Memory B cell (primary cell): ENCODE measurements at regions not wholly inside any gene's neighbourhood (a gene's known extent, or its start where the extent isn't known, plus 50 kb on each side); places are given as distances from the start of the nearest gene placed in this dataset.

Experiments used
- ATAC-seq: fragments of 150-1000 bp; cut with Tn5 transposase; 2 replicates; pipeline ENCODE4 v1.10.0; 2021; ENCODE audit warnings: low read depth, mild to moderate bottlenecking, moderate library complexity
- DNase-seq, 2 donors: peaks; one replicate each; pipeline ENCODE4 v3.0.0; 2022; ENCODE audit warnings: low spot score in 2 of 2
- H3K27ac Mint-ChIP-seq: one replicate; pipeline ENCODE4 v1.8.0; 2022; ENCODE audit warnings: mild to moderate bottlenecking, moderate library complexity, mixed read lengths
- H3K27me3 Mint-ChIP-seq: one replicate; pipeline ENCODE4 v1.8.0; 2022; ENCODE audit warnings: mixed read lengths
- H3K36me3 Mint-ChIP-seq: one replicate; pipeline ENCODE4 v1.8.0; 2022; ENCODE audit warnings: mild to moderate bottlenecking, mixed read lengths
- H3K4me1 Mint-ChIP-seq: one replicate; pipeline ENCODE4 v1.8.0; 2022; ENCODE audit warnings: mixed read lengths
- H3K4me3 Mint-ChIP-seq: one replicate; pipeline ENCODE4 v1.8.0; 2022; ENCODE audit warnings: mild to moderate bottlenecking, moderate library complexity, mixed read lengths
- H3K9me3 Mint-ChIP-seq: one replicate; pipeline ENCODE4 v1.8.0; 2022; ENCODE audit warnings: mixed read lengths

DNA sequence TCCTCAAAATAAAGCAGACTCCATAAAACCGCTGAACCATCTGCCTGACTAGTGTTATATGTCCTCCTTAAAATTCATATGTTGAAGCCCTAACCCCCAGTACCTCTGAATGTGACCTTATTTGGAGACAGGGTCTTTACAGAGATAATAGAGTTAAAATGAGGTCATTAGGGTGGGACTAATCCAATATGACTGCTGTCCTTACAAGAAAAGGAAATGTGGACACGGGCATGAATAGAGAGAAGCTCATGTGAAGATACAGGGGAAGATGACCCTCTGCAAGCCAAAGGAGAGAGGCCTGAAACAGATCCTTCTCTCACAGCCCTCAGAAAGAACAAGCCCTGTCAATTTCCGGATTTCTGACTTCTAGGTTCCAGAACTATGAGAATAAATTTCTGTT lies 82.0 kb upstream of the KLHL13 start:
- H3K27ac Mint-ChIP-seq = no peak overlapping the region

DNA sequence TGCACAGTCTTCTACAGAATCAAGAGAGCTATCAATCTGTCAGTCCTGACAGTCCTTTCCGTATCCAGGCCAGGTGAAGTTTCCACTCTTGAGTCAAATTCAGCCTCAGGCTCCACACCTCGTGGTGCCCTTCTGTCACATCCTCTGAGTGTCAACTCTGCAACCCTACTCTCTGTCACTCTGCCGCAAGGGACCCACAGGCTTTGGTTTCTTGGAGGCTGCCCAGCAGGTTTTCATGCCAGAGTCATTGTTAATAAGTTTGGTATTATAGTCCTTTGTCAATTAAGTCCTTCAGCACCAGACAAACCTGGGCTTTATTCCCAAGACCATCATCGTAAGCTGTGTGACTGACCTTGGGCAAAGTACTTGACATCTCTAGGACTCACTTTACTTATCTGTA lies 83.4 kb upstream of the KLHL13 start:
- ATAC-seq (no peak), DNase-seq (no peak)
- H3K36me3 Mint-ChIP-seq = no peaks in the 10 kb centered on the region
- no peak overlapping the region for H3K27ac Mint-ChIP-seq
- no peak overlapping the region for H3K4me3 Mint-ChIP-seq
- H3K9me3 Mint-ChIP-seq = no peaks in the 10 kb centered on the region
- H3K27me3 Mint-ChIP-seq = no peaks in the 10 kb centered on the region
- no peaks in the 10 kb centered on the region for H3K4me1 Mint-ChIP-seq

More for the DNA sequence above, 82.0 kb upstream of the KLHL13 start:
- no peaks in the 10 kb centered on the region for H3K4me1 Mint-ChIP-seq
- H3K36me3 Mint-ChIP-seq = no peaks in the 10 kb centered on the region
- H3K9me3 Mint-ChIP-seq = no peaks in the 10 kb centered on the region
- no peak for ATAC-seq
- no peak for DNase-seq
- H3K27me3 Mint-ChIP-seq = no peaks in the 10 kb centered on the region
- no peak overlapping the region for H3K4me3 Mint-ChIP-seq

DNA sequence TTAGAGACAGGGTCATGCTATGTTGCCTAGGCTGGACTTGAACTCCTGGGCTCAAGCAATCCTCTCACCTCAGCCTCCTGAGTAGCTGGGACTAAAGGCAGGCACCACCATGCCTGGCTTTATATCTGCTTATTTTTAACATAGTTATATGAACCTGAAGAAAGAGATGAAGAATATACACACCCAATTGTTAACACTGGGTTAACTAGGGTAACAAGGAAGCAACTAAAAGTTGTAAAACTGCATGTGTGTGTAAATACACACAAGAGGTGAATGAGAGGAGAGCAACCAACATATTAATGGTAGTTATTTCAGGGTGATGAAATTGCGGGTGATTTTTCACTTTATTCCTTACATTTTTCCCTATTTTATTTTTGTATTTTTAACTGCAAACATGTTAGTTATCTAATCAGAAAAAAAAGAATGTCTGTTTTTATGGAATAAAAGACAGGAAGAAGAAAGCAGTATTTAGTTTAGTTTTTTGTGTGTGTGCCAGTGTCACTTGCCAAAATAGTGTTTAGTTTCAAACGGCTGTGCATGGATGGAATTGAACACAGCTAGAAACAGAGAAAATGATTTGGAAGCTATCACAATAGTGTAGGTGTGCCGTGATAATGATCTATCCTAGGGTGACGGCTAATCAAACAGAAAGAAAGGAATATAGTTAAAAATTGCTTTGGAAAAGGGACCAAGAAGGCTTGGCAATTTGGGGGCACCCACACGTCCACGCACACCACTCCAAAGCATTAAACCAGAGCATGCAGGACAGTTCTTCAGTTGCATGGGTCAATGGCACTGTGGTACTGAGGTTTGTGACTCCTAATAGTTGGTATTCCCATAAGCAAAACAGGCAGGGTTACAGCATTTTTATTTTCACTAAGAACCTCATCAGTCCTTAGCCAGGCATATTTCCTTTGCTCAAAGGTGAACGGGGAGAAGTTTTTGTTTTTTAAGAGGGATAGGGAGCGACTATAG lies 89.1 kb upstream of the KLHL13 start:
- Mint-ChIP-seq H3K4me1 (peaks cover 3% of the 10 kb centered on the region), H3K27me3 (peaks cover 2% of the 10 kb centered on the region), H3K4me3 (no peak overlapping the region), H3K27ac (no peak overlapping the region), H3K9me3 (no peaks in the 10 kb centered on the region), H3K36me3 (no peaks in the 10 kb centered on the region)
- no peak for ATAC-seq
- no peak for DNase-seq

DNA sequence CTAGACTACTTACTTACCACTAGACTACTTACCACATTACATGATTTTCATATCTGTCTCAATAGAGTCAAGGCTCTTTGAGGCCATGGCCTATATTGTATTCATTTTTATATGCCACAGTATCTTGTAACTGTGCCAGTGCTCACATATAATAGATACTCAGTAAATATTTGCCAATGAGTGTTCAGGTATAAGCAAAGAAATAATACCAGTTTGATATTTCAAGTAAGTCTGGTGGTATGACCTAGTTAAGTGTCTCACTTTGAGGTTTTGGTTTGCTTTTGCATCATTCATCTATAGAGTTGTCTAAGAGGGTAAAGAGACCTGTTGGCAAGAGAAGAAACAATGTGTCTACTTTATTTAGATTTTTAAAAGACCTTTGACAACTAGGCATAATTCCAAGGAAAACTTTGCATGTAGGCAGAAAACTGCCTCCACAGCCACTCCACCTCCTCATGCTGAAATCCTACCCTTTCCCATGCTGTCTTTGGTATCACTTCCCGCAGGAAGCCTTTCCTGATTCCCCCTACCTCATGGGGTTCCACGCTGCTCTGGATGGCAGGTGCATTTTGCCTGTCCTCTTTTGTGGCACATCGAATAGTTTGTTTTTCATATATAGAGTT lies 91.3 kb upstream of the KLHL13 start:
- DNase-seq (no peak), ATAC-seq (no peak)
- Mint-ChIP-seq H3K27me3 (peaks cover 3% of the 10 kb centered on the region), H3K4me3 (no peak overlapping the region), H3K9me3 (no peaks in the 10 kb centered on the region), H3K27ac (no peak overlapping the region), H3K36me3 (no peaks in the 10 kb centered on the region), H3K4me1 (peaks cover 20% of the 10 kb centered on the region)

DNA sequence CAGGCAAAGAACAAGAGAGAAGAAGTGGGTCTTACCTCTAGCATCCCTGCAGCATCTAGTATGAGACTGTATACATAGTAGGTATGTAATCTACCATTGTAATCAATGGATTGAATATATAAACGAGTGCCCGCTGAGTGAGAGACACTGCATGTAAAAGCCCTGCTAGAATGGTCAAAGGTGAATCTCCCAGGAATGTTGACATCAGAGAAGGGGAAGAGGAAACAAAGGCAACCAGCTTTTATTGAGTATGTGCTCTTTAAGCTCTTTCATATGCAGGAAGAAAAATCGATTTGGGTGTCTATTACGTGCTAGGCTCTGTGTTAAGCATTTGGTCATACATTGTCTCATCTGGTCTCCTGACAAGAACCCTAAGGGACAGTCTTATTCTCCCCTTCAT lies 91.9 kb upstream of the KLHL13 start:
- H3K9me3 Mint-ChIP-seq = no peaks in the 10 kb centered on the region
- peaks cover 3% of the 10 kb centered on the region for H3K27me3 Mint-ChIP-seq
- DNase-seq (no peak), ATAC-seq (no peak)
- no peak overlapping the region for H3K4me3 Mint-ChIP-seq
- H3K27ac Mint-ChIP-seq = no peak overlapping the region
- no peaks in the 10 kb centered on the region for H3K36me3 Mint-ChIP-seq
- peaks cover 22% of the 10 kb centered on the region for H3K4me1 Mint-ChIP-seq

DNA sequence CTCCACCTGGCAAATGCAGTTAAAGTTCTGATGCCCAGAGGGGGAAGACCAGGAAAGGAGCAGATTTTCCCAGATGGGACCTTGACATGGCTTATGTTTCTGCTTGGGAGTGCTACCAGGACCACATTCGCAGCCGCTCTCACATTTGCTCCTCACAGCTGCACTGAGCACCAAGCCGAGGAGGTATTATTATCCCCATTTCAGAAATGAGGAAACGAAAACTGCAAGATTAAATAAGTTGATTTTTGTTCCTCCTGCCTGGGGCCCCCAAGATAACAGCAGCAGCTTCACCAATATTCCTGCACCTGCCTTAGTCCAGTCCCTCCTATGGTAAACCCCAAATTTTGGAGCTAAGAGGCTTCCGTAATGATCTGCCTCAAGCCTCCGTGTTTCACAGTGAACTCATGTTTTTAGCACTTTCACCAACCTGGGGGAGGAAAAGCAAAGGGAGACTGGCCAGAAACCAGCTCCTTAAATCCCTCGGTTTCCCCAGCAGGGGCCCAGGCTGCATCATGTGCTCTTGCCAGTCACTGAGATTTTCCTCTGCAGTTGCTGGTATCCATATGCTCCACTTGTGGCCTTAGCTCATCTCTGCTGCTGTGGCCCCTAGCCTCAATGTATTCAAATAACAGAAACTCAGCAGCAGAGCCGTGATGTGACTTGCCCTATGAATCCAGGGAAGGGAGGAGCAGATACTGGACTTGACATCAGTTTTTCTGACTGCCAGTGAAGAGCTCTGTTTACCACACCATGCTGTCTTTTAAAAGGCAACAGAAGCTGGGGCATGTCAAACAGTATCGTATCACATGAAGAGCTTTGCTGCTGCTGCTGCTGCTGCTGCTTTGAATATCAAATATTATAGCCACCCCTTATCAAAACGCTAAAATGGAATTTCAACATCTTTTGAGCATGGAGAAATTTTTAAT lies 95.5 kb upstream of the KLHL13 start:
- no peaks in the 10 kb centered on the region for H3K36me3 Mint-ChIP-seq
- H3K27ac Mint-ChIP-seq = peak overlapping the region; percentile 63
- peaks cover 22% of the 10 kb centered on the region for H3K4me1 Mint-ChIP-seq
- ATAC-seq (peak; percentile 68), DNase-seq (no peak)
- H3K4me3 Mint-ChIP-seq = peak overlapping the region; percentile 63
- H3K27me3 Mint-ChIP-seq = peaks cover 3% of the 10 kb centered on the region
- H3K9me3 Mint-ChIP-seq = no peaks in the 10 kb centered on the region

DNA sequence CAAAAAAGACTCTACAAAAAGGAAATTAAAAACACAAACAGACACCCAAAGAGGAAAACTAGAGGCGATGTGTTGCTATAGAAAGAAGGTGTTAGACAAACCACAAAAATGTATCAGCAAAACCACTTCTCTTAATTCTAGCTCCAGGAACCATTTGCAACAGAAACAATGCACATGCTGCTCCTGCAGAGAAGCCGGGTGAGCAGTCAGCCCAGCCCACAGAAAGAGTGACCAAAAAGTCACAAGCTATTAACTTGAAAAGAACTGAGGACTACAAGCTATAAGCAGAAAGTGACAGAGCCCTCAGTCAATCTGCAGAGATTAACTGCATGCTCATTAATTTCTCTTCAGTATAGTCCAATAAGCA lies 96.2 kb upstream of the KLHL13 start:
- peak overlapping the region; percentile 63 for H3K27ac Mint-ChIP-seq
- peaks cover 22% of the 10 kb centered on the region for H3K4me1 Mint-ChIP-seq
- ATAC-seq (peak; percentile 37), DNase-seq (no peak)
- H3K9me3 Mint-ChIP-seq = no peaks in the 10 kb centered on the region
- no peaks in the 10 kb centered on the region for H3K36me3 Mint-ChIP-seq
- peaks cover 3% of the 10 kb centered on the region for H3K27me3 Mint-ChIP-seq
- peak overlapping the region; percentile 63 for H3K4me3 Mint-ChIP-seq

DNA sequence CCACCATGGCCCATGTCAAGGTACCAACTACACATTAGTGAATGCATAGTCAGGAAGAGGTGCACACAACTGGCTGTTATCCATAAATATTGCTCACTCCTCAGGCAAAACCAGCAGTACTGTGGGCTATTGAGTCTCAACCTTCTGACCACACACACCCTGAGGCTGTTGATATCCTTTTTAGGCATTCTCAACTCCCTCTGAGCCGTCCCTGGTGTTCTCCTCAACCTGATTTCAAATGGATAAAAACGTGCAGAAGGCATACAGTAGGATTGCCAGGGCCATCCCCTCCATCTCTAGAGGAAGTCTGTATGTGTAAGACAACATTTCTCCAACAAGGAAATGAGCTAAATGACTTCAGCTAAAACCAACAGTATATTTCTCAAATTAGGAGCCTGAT lies 98.7 kb upstream of the KLHL13 start:
- no peaks in the 10 kb centered on the region for H3K9me3 Mint-ChIP-seq
- no peak overlapping the region for H3K4me3 Mint-ChIP-seq
- H3K27me3 Mint-ChIP-seq = peaks cover 3% of the 10 kb centered on the region
- no peak overlapping the region for H3K27ac Mint-ChIP-seq
- no peak for ATAC-seq
- H3K4me1 Mint-ChIP-seq = peaks cover 22% of the 10 kb centered on the region
- H3K36me3 Mint-ChIP-seq = no peaks in the 10 kb centered on the region
- DNase-seq = no peak

DNA sequence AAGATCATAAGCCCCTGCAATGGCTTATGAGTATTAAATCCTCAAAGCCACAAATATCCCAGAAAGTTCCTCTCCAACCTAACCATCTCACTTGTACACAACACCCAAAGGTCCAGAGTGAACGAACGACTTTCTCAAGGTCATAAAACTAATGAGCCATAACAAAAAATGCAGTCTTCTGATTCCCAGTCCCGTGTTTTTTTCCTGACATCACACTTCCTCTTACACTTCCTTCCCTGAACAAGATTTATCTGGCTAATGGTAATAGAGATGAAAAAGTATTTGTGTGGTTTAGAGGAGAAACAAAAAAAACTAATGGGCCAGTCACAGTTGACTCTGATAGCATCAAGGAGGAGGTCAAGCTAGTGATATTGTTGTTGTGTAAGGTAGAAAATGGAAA lies 99.5 kb upstream of the KLHL13 start:
- Mint-ChIP-seq H3K4me3 (no peak overlapping the region), H3K36me3 (no peaks in the 10 kb centered on the region), H3K9me3 (no peaks in the 10 kb centered on the region), H3K4me1 (peaks cover 15% of the 10 kb centered on the region), H3K27ac (no peak overlapping the region), H3K27me3 (no peaks in the 10 kb centered on the region)
- DNase-seq (no peak), ATAC-seq (no peak)

DNA sequence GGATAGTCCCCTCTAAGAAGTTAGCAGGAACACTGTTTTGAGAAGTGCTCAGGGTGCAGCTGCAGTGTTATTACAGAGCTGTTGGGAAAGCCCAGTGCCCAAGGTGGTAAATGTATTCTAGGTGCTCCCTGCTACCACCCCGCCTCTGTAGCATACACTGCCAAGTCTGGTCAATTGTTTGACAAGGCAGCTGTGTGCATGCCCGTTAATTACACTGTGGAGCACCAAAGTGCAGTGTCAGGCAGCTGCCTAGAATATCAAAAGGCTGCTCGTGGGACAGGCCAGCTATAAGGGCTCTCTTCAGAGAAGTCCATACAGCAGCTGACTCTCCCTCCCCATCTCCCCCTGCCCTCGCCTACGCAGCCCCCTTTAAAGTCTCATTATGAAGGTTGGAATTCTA lies 99.9 kb upstream of the KLHL13 start:
- Mint-ChIP-seq H3K27ac (no peak overlapping the region), H3K36me3 (no peaks in the 10 kb centered on the region), H3K4me3 (no peak overlapping the region), H3K9me3 (no peaks in the 10 kb centered on the region), H3K27me3 (no peaks in the 10 kb centered on the region), H3K4me1 (peaks cover 14% of the 10 kb centered on the region)
- ATAC-seq = no peak
- DNase-seq = no peak

DNA sequence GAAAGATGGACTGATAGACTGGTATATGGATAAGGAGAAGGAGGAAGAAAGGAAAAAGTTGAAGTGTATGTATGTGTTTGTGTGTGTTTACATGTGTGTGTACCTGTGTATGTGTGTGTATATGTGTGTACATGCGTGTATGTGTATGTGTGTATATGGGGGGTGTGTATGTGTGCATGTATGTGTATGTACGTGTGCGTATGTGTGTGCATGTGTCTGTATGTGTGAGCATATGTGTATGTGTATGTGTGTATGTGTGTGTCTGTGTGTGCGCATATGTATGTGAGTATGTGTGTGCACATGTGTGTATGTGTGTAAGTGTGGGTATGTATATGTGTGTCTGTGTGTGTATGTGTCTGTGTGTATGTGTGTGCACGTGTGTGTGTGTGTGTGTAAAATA lies 101.5 kb upstream of the KLHL13 start:
- Mint-ChIP-seq H3K27me3 (no peaks in the 10 kb centered on the region), H3K9me3 (no peaks in the 10 kb centered on the region), H3K27ac (no peak overlapping the region), H3K4me1 (peaks cover under 1% of the 10 kb centered on the region), H3K4me3 (no peak overlapping the region), H3K36me3 (no peaks in the 10 kb centered on the region)
- DNase-seq = no peak
- no peak for ATAC-seq

DNA sequence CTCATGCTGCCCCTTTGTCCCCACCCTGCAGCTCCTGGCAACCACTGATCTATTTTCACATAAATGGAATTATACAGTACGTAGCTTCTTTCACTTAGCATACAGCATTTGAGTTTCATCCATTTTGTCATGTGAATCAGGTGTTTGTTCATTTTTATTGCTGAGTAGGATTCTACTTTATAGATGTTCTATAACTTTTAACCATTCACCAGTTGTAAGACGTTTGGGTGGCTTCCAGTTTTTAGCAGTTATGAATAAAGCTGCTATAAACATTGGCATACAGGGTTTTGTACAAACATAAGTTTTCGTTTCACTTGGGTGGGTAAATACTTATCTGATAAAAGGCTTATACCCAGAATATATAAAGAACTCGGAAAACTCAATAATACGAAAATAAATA lies 102.3 kb upstream of the KLHL13 start:
- H3K36me3 Mint-ChIP-seq = no peaks in the 10 kb centered on the region
- H3K4me3 Mint-ChIP-seq = no peak overlapping the region
- no peaks in the 10 kb centered on the region for H3K27me3 Mint-ChIP-seq
- ATAC-seq (no peak), DNase-seq (no peak)
- H3K9me3 Mint-ChIP-seq = no peaks in the 10 kb centered on the region
- H3K27ac Mint-ChIP-seq = no peak overlapping the region
- no peaks in the 10 kb centered on the region for H3K4me1 Mint-ChIP-seq

DNA sequence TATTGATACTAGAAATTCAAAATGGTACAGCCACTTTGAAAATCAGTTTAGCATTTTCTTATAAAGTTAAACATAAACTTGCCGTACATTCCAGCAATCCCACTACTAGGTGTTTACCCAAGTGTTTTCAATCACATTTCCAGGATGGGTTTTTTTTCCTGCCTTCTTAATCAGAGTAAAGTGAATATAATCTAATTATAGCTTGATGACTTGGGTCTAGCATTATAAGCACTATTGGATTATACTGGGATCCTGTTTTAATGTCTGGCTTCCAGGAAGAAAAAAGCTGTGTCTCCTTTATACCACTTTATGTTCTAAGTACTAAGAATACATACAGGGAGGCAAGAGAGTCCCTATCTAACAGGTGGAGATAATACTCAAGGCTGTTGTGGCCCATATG lies 103.3 kb upstream of the KLHL13 start:
- H3K4me3 Mint-ChIP-seq = no peak overlapping the region
- H3K36me3 Mint-ChIP-seq = no peaks in the 10 kb centered on the region
- no peaks in the 10 kb centered on the region for H3K4me1 Mint-ChIP-seq
- no peaks in the 10 kb centered on the region for H3K27me3 Mint-ChIP-seq
- ATAC-seq (no peak), DNase-seq (no peak)
- H3K9me3 Mint-ChIP-seq = no peaks in the 10 kb centered on the region
- no peak overlapping the region for H3K27ac Mint-ChIP-seq

DNA sequence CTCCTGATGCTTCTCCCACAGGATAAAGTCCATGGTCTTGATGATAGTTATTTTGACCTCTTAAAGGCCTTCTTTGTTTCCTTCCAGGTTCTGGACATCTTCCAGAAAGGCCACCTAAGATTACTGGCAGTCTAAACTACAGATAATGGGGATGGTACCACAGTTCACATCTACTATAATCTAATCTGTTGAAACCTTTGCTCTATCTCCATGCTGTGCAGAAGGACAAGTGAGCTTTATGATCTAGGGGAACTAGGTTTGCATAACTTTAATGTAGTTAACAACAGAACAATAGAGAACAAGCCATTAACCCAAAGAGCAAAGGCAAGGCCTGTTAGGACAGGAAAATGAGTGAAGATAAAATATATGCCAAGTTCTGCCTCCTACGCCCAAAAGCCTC lies 103.9 kb upstream of the KLHL13 start:
- H3K4me1 Mint-ChIP-seq = no peaks in the 10 kb centered on the region

More for the DNA sequence above, 103.9 kb upstream of the KLHL13 start:
- Mint-ChIP-seq H3K9me3 (no peaks in the 10 kb centered on the region), H3K27me3 (no peaks in the 10 kb centered on the region), H3K27ac (no peak overlapping the region), H3K36me3 (no peaks in the 10 kb centered on the region), H3K4me3 (no peak overlapping the region)
- ATAC-seq (no peak), DNase-seq (no peak)
